HG03139 (cell line): ENCODE measurements at regions not wholly inside any gene's neighbourhood (a gene's known extent, or its start where the extent isn't known, plus 50 kb on each side); places are given as distances from the start of the nearest gene placed in this dataset.
"Not testable (repeated sequence)": the region's sequence is repeated elsewhere in the genome, so short reads cannot be mapped to it uniquely, and the experiment has no call there.

Experiments
- ATAC-seq: cut with Tn5 transposase; IDR thresholded peaks from one replicate; pipeline ENCODE4 v1.9.1; 2021; ENCODE audit not compliant: unreplicated experiment

- no peak for ATAC-seq
Measured at GRCh38 chr4:24212642-24213041, 322.8 kb upstream of the PPARGC1A start.

- no peak for ATAC-seq
Measured at GRCh38 chr4:24211856-24212255, 322.0 kb upstream of the PPARGC1A start.

GRCh38 chr4:24210332-24210902 is 320.6 kb upstream of the PPARGC1A start:
- ATAC-seq, result no peak

- ATAC-seq, result no peak
Measured at GRCh38 chr4:24209906-24210305, 320.1 kb upstream of the PPARGC1A start.

DNA sequence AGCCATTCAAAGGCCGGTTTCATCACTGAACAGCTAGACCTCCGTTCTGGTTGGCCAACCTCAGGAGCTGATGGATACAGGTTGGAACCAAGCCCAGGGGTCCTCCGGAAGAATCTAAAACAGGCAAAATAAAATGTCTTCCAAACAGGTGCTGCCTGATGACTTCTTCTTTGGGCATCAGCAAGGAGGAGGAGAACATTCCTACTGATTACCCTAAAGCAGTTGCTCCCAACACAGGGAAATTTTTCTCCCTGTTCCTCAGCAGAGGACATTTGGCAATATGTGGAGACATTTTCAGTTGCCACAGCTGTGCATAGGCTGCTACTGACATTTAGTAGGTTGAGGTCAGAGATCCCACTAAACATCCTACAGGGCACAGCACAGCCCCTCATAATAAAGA is 319.3 kb upstream of the PPARGC1A start:
- ATAC-seq, result no peak

DNA sequence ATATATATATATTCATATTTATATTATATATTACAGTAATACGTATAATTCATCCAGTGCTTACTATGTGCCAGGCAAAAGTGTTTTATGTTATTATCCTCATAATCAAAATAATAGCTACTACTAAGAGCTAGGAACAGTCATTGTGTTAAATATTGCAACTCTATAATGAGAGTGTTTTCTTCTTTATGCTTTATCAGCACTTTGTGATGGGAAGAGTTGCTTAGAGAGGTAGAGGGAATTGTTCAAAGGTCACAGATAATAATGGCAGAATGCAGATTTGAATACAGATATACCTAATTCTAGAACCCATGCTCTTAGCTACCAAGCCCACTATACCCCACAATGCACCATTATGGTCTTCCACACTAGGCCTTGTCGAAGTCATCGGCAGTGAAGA is 318.8 kb upstream of the PPARGC1A start:
- ATAC-seq, result no peak

DNA sequence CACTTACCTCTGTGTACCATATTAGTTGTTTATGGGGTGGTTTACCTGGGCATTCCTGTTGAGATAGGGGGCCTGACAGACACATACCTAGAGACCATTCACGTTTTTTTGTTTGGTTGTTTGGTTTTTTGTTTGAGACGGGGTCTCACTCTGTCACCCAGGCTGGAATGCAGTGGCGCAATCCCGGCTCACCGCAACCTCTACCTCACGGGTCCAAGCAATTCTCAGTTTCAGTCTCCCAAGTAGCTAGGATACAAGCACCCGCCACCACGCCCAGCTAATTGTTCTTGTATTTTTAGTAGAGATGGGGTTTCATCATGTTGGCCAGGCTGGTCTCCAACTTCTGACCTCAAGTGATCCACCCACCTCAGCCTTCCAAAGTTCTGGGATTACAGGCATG is 314.9 kb upstream of the PPARGC1A start:
- not testable (repeated sequence) for ATAC-seq

DNA sequence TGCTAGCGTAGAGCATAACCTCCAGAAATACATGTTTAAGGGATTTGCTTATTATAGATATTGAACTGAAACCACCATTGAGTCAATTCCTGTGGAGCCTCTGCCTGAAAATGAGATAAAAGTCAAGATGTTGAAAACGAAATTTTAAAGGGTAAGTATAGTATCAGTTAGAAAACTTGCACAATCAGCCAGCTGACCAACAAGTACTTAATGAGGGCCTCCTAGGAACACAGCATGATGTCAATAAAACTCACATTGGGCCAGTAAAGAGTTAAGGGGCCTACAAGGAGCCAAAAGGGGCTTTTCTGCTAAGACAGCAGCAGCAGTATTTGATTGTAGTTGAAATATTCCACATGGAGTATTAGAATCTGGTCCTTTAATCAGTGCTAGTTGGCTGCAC is 314.1 kb upstream of the PPARGC1A start:
- ATAC-seq, result no peak

- no peak for ATAC-seq
Measured at GRCh38 chr4:24202579-24202978, 312.7 kb upstream of the PPARGC1A start.

- ATAC-seq, result no peak
Measured at GRCh38 chr4:24197955-24198354, 308.1 kb upstream of the PPARGC1A start.

- ATAC-seq, result no peak
Measured at GRCh38 chr4:24196785-24197184, 306.9 kb upstream of the PPARGC1A start.

DNA sequence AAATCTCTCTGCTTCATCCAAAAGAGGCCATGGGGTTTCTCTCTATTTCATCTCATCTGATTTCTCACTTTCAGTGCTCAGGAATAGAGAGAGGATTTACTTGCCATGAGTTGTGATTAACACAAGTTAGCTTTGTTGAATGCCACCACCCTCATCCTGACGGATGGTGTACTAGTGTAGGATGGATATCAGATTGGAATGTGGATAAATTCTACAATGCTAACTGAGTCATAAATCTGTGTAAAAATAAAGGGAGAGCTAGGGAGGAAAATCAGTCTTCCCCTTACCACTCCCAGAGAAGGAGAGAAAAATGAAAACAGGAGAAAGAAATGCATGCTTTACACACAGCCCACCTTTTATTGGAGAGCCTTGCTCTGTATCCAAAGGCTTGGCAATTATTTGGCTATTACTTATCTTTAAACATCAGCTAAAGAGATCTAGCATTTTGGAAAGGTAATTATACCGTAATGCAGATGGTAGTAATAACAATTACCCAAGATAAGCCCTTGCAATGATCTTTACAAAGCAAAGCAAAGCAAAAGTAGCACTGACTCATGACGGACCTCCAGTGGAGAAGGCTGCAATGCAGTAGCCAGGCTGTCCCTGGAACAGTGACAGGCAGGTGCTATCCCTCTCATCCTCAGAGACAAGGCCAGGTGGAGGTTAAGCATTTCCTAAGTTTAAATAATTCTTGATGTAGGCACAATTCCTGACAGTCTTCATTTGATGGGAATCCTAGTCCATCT is 306.3 kb upstream of the PPARGC1A start:
- ATAC-seq, result no peak

- ATAC-seq, result no peak
Measured at GRCh38 chr4:24192018-24192641, 302.3 kb upstream of the PPARGC1A start.

GRCh38 chr4:24190761-24191695 is 301.2 kb upstream of the PPARGC1A start:
- no peak for ATAC-seq

DNA sequence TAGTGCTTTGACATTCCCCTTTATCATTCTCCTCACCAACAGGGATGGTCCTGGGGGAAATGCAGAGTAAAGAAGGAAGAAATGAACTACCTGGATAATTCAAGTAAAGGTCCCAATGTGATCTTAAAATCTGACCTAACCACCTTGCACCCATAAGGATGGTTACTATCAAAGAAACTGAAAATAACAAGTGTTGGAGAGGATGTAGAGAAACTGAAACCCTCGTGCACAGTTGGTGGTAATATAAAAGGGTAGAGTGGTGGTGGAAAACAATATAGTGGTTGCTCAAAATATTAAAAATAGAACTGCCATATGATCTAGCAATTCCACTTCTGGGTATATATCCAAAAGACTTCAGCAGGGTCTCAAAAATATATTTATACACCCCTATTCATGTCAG is 298.6 kb upstream of the PPARGC1A start:
- ATAC-seq, result no peak

GRCh38 chr4:24186466-24186865 is 296.6 kb upstream of the PPARGC1A start:
- ATAC-seq, result no peak

DNA sequence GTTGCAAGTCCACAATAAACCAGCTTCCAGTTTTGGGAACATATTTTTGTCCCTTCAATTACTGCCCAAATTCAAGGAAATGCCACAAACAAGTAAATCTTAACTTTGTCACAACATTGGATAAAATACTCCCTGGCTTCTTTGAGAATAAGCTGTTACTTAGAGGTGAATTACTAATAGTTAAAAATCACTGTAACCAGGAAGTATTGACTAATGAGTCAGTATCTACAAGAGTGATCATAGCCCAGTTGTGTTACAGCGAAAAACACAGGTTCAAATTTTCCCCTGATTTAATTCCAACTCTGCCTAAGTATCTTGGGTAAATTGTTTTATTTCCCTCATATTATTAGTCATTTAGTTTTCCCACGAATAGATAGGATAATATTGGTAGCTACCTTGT is 291.2 kb upstream of the PPARGC1A start:
- no peak for ATAC-seq

DNA sequence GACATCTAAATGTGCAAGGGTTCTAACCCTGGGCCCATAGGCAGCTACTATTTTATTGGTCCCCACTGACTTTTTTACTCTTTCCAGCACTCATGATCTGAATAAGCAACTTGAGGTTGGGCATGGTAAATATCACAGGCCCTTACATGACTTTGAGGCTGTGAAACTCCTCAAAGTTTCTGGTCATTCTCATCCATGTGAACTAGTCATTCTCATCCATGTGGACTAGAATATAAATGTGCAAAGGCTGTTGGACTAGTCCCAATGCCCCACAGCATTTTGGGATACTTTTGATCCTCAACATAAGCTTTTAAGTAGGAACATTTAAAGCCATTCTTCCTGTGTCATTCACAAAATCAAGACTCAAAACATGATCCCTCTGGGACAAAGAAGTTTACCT is 290.7 kb upstream of the PPARGC1A start:
- ATAC-seq, result no peak

DNA sequence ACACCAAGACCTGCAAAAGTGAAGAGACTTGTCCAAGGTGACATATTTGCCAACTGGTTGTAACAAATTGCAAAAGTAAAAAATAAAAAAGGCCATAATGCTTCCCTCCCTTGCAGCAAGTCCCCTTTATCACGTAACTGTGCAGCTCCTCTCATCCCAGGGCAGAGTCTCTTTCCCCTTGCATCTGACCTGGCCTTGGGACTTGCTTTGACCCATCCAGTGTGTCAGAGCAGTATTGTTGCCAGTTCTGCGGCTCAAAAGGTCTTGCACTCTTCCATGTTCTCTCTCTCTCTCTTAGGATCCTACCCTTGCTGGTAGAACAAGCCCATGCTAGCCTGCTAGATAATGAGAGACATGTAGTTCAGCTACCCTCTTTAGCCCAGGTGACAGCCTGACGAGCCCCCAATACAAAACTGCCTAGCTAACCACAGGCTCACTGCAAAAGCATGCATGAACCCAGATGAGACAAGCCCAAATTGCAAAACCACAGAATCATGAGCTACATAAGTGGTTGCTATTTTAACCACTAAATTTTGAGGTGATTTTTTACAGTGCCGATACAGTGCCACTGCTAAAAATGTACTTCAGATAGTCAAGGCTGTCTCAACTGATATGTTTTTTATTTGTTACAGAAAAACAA is 289.5 kb upstream of the PPARGC1A start:
- no peak for ATAC-seq

- not testable (repeated sequence) for ATAC-seq
Measured at GRCh38 chr4:24177443-24177842, 287.6 kb upstream of the PPARGC1A start.

DNA sequence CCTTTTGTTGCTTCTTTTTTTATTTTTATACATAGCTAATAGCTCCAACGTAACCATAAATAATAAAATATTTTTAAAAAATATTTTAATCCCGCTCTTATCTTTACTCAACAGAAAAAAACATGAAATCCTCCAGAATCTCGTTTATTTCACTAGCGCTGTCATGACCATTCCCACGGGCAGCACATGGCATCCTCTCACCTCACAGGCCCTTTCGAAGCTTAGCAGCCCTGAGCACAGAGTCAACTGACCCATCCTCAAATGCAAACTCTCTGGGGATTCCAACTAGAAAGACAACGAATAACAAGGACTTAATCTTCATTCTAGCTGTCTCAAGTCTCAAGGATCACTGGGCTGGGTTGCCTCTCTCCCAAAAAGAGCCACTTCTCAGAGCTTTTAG is 285.9 kb upstream of the PPARGC1A start:
- no peak for ATAC-seq
